ENCODE measurements at regions not wholly inside any gene's neighbourhood (a gene's known extent, or its start where the extent isn't known, plus 50 kb on each side); places are given as distances from the start of the nearest gene placed in this dataset.
"Not testable (repeated sequence)": the region's sequence is repeated elsewhere in the genome, so short reads cannot be mapped to it uniquely, and the experiment has no call there.

DNA sequence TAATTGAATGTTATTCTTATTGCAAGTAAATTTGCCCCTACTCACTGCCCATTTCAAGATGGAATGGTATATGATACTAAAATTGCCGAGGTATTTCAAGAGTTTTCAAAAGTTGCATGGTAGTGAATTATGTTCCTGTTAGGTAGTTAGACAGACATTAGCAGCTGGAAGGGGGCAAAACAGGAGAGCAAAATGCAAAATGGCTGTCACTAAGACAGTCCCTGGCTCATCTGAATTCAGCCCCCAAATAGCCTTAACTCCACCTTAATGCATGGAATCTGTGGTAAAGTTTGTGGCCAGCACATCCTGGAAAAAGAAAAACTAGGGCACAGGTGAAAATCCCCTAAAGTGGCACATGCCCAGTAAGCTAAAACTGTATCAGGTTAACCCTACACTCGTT, 894.9 kb downstream of the NXPH1 start:
- ATAC-seq (ENCODE audit: insufficient number of reproducible peaks, low FRiP score, low read depth), result no peak
- TF ChIP-seq, protein P1, sequence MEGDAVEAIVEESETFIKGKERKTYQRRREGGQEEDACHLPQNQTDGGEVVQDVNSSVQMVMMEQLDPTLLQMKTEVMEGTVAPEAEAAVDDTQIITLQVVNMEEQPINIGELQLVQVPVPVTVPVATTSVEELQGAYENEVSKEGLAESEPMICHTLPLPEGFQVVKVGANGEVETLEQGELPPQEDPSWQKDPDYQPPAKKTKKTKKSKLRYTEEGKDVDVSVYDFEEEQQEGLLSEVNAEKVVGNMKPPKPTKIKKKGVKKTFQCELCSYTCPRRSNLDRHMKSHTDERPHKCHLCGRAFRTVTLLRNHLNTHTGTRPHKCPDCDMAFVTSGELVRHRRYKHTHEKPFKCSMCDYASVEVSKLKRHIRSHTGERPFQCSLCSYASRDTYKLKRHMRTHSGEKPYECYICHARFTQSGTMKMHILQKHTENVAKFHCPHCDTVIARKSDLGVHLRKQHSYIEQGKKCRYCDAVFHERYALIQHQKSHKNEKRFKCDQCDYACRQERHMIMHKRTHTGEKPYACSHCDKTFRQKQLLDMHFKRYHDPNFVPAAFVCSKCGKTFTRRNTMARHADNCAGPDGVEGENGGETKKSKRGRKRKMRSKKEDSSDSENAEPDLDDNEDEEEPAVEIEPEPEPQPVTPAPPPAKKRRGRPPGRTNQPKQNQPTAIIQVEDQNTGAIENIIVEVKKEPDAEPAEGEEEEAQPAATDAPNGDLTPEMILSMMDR (IDR thresholded peaks at IDR 0.05), result no peak
- no peaks in the 10 kb centered on the region for H3K27me3 ChIP-seq (replicated peaks; ENCODE audit: insufficient read depth)
- no peaks in the 10 kb centered on the region for H3K4me1 ChIP-seq (ENCODE audit: control insufficient read depth in 1 of 2, low read depth in 2 of 2)
- DNase-seq (ENCODE audit: low spot score), result no peak
- H3K4me3 ChIP-seq, result no peak overlapping the region
- no peaks in the 10 kb centered on the region for H3K36me3 ChIP-seq
- H3K9me3 ChIP-seq, result no peaks in the 10 kb centered on the region
- no peak overlapping the region for H3K27ac ChIP-seq

DNA sequence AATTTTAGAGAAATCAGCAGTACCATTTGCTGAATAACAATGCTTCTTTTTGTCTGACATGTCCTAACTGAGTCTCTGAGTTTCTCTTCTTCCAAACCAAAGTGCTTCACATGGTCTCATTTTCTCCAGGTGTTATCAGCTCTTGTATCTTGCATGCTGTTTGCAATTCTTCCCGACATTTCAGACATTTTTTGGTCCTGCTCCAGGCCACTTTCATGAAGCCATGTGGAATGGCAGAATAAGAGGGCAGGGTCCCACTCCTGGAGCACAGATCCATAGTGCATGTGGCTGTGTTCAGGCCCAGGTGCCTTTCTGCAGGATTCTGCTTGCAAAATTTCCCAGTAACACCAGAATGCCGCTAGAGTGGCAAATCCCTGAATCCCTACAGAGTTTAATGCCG, 916.2 kb downstream of the NXPH1 start:
- TF ChIP-seq, protein P1 (IDR thresholded peaks at IDR 0.05), result no peak
- H3K27me3 ChIP-seq (replicated peaks; ENCODE audit: insufficient read depth), result no peaks in the 10 kb centered on the region
- DNase-seq (ENCODE audit: low spot score) (no peak), ATAC-seq (ENCODE audit: insufficient number of reproducible peaks, low FRiP score, low read depth) (no peak)
- H3K36me3 ChIP-seq, result no peaks in the 10 kb centered on the region
- no peak overlapping the region for H3K27ac ChIP-seq
- H3K9me3 ChIP-seq, result no peaks in the 10 kb centered on the region
- H3K4me3 ChIP-seq, result no peak overlapping the region
- no peaks in the 10 kb centered on the region for H3K4me1 ChIP-seq (ENCODE audit: control insufficient read depth in 1 of 2, low read depth in 2 of 2)

DNA sequence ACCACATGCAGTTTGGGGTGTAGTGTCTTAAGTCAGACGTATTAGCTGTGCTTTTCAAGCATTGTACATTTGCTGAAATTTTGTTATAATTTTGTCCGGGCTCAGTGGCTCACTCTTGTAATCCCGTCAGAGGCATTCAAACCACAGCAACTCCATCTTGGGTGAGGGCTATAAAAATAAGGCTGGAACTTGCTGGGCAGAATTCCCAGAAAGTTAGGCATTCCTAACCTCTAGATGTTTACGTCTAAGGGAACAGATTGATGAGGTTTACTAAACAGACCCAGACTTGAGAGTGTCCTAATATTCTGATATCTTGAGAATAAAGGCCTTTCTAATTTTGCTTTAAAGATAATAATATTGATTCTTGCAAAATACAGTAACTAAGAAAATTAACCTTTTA, 957.8 kb downstream of the NXPH1 start:
- H3K4me1 ChIP-seq (ENCODE audit: control insufficient read depth in 1 of 2, low read depth in 2 of 2), result no peaks in the 10 kb centered on the region
- H3K36me3 ChIP-seq, result no peaks in the 10 kb centered on the region
- TF ChIP-seq, protein P1 (IDR thresholded peaks at IDR 0.05), result no peak
- ATAC-seq (ENCODE audit: insufficient number of reproducible peaks, low FRiP score, low read depth) (no peak), DNase-seq (ENCODE audit: low spot score) (no peak)
- H3K4me3 ChIP-seq, result no peak overlapping the region
- H3K27me3 ChIP-seq (replicated peaks; ENCODE audit: insufficient read depth), result no peaks in the 10 kb centered on the region
- no peak overlapping the region for H3K27ac ChIP-seq
- H3K9me3 ChIP-seq, result no peaks in the 10 kb centered on the region

- no peaks in the 10 kb centered on the region for H3K4me1 ChIP-seq (ENCODE audit: control insufficient read depth in 1 of 2, low read depth in 2 of 2)
- no peaks in the 10 kb centered on the region for H3K36me3 ChIP-seq
- TF ChIP-seq, protein P1 (IDR thresholded peaks at IDR 0.05), result no peak
- no peak for ATAC-seq (ENCODE audit: insufficient number of reproducible peaks, low FRiP score, low read depth)
- no peaks in the 10 kb centered on the region for H3K27me3 ChIP-seq (replicated peaks; ENCODE audit: insufficient read depth)
- no peak for DNase-seq (ENCODE audit: low spot score)
- no peak overlapping the region for H3K4me3 ChIP-seq
- H3K27ac ChIP-seq, result no peak overlapping the region
- no peaks in the 10 kb centered on the region for H3K9me3 ChIP-seq
Observed at GRCh38 chr7:9391984-9392383, 958.6 kb downstream of the NXPH1 start.

DNA sequence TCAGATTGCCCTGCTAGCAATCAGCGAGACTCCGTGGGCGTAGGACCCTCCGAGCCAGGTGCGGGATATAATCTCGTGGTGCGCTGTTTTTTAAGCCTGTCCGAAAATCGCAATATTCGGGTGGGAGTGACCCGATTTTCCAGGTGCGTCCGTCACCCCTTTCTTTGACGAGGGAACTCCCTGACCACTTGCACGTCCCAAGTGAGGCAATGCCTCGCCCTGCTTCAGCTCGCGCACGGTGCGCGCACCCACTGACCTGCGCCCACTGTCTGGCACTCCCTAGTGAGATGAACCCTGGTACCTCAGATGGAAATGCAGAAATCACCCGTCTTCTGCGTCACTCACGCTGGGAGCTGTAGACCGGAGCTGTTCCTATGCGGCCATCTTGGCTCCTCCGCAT, 971.0 kb downstream of the NXPH1 start:
- not testable (repeated sequence) for H3K27ac ChIP-seq; H3K4me1 ChIP-seq (ENCODE audit: control insufficient read depth in 1 of 2, low read depth in 2 of 2); H3K36me3 ChIP-seq; H3K4me3 ChIP-seq; DNase-seq (ENCODE audit: low spot score); H3K9me3 ChIP-seq; ATAC-seq (ENCODE audit: insufficient number of reproducible peaks, low FRiP score, low read depth); H3K27me3 ChIP-seq (replicated peaks; ENCODE audit: insufficient read depth)

- TF ChIP-seq, protein P1 (IDR thresholded peaks at IDR 0.05), result no peak
- Histone ChIP-seq H3K9me3 (no peaks in the 10 kb centered on the region), H3K27ac (no peak overlapping the region), H3K27me3 (replicated peaks; ENCODE audit: insufficient read depth) (no peaks in the 10 kb centered on the region), H3K4me1 (ENCODE audit: control insufficient read depth in 1 of 2, low read depth in 2 of 2) (no peaks in the 10 kb centered on the region), H3K36me3 (no peaks in the 10 kb centered on the region), H3K4me3 (no peak overlapping the region)
- DNase-seq (ENCODE audit: low spot score), result no peak
- no peak for ATAC-seq (ENCODE audit: insufficient number of reproducible peaks, low FRiP score, low read depth)
Observed at GRCh38 chr7:9407816-9408215, 974.4 kb downstream of the NXPH1 start.

All from thoracic aorta (tissue), 2 donors.